ENCODE measurements at regions not wholly inside any gene's neighbourhood (a gene's known extent, or its start where the extent isn't known, plus 50 kb on each side); places are given as distances from the start of the nearest gene placed in this dataset.

- no peak for DNase-seq (ENCODE audit: low read depth in 2 of 2)
Measured at GRCh38 chr15:70284438-70285214, 186.9 kb upstream of the TLE3 start.

- no peak for DNase-seq (ENCODE audit: low read depth in 2 of 2)
Measured at GRCh38 chr15:70283511-70283910, 185.8 kb upstream of the TLE3 start.

GRCh38 chr15:70281811-70282307 is 184.1 kb upstream of the TLE3 start:
- no peak for DNase-seq (ENCODE audit: low read depth in 2 of 2)

- DNase-seq (ENCODE audit: low read depth in 2 of 2) = no peak
Measured at GRCh38 chr15:70281261-70281810, 183.6 kb upstream of the TLE3 start.

- no peak for DNase-seq (ENCODE audit: low read depth in 2 of 2)
Measured at GRCh38 chr15:70280781-70281180, 183.1 kb upstream of the TLE3 start.

- DNase-seq (ENCODE audit: low read depth in 2 of 2) = no peak
Measured at GRCh38 chr15:70279096-70279495, 181.4 kb upstream of the TLE3 start.

- no peak for DNase-seq (ENCODE audit: low read depth in 2 of 2)
Measured at GRCh38 chr15:70278644-70279043, 180.9 kb upstream of the TLE3 start.

GRCh38 chr15:70277556-70277955 is 179.8 kb upstream of the TLE3 start:
- DNase-seq (ENCODE audit: low read depth in 2 of 2) = no peak

GRCh38 chr15:70276401-70276800 is 178.7 kb upstream of the TLE3 start:
- DNase-seq (ENCODE audit: low read depth in 2 of 2) = no peak

- DNase-seq (ENCODE audit: low read depth in 2 of 2) = no peak
Measured at GRCh38 chr15:70275461-70276138, 177.9 kb upstream of the TLE3 start.

- no peak for DNase-seq (ENCODE audit: low read depth in 2 of 2)
Measured at GRCh38 chr15:70274908-70275307, 177.2 kb upstream of the TLE3 start.

GRCh38 chr15:70274255-70274880 is 176.7 kb upstream of the TLE3 start:
- no peak for DNase-seq (ENCODE audit: low read depth in 2 of 2)

- no peak for DNase-seq (ENCODE audit: low read depth in 2 of 2)
Measured at GRCh38 chr15:70273808-70274207, 176.1 kb upstream of the TLE3 start.

GRCh38 chr15:70272565-70273355 is 175.0 kb upstream of the TLE3 start:
- DNase-seq (ENCODE audit: low read depth in 2 of 2) = no peak

- no peak for DNase-seq (ENCODE audit: low read depth in 2 of 2)
Measured at GRCh38 chr15:70271422-70272088, 173.8 kb upstream of the TLE3 start.

GRCh38 chr15:70270752-70271111 is 173.0 kb upstream of the TLE3 start:
- DNase-seq (ENCODE audit: low read depth in 2 of 2) = no peak

GRCh38 chr15:70269991-70270751 is 172.5 kb upstream of the TLE3 start:
- no peak for DNase-seq (ENCODE audit: low read depth in 2 of 2)

GRCh38 chr15:70269311-70269911 is 171.7 kb upstream of the TLE3 start:
- no peak for DNase-seq (ENCODE audit: low read depth in 2 of 2)

GRCh38 chr15:70268698-70269251 is 171.1 kb upstream of the TLE3 start:
- DNase-seq (ENCODE audit: low read depth in 2 of 2) = no peak

GRCh38 chr15:70267879-70268278 is 170.2 kb upstream of the TLE3 start:
- no peak for DNase-seq (ENCODE audit: low read depth in 2 of 2)
